GM12891 (cell line): ENCODE measurements at regions not wholly inside any gene's neighbourhood (a gene's known extent, or its start where the extent isn't known, plus 50 kb on each side); places are given as distances from the start of the nearest gene placed in this dataset.
"Not testable (repeated sequence)": the region's sequence is repeated elsewhere in the genome, so short reads cannot be mapped to it uniquely, and the experiment has no call there.

Experiments
- POLR2AphosphoS5 ChIP-seq: IDR thresholded peaks from 2 replicates; pipeline ENCODE4 v1.6.1; 2011; ENCODE audit warnings: low read depth, low read length, control low read depth
- POU2F2 ChIP-seq: IDR thresholded peaks from 2 replicates; pipeline ENCODE4 v1.6.1; 2011; ENCODE audit warnings: low read depth, mild to moderate bottlenecking, control low read depth, low read length, moderate library complexity

DNA sequence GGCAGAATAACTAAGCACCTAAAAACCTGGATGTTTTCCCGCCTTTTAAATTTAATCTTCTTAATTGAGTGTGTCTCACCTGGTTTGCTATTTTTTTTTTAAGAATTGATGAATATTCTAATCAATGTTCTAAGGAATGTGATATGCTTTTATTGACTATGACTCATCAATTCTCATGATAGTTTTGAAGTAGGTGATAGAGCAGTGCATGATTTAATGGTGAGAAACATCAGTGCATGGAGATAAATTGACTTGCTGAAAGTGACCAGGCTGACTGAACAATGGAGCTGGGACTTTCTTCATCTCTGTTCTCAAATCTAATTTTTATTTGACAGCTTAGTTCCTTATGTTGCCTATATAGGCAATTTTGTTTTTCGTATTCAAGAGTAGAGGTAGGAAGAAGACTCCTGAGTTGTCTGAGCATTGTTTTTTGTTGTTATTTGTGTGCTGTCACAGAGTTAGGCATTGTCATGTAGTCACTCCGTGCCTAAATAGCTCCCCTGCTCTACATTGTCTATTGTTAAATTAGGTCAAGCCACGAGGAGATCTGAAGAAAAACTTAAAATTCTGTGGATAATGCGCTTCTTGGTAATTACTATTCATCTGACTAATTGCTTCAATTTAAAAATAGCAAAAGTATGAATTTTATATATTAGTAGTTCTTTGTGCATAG, 59.0 kb upstream of the NUTM2F start:
- TF ChIP-seq POU2F2, POLR2AphosphoS5: not testable (repeated sequence)
